ENCODE measurements at regions not wholly inside any gene's neighbourhood (a gene's known extent, or its start where the extent isn't known, plus 50 kb on each side); places are given as distances from the start of the nearest gene placed in this dataset.

GRCh38 chr7:113392841-113393540 lies 274.6 kb upstream of the SMIM30 start:
- POLR2A ChIA-PET: no interaction called here
- no peaks in the 10 kb centered on the region for H3F3A ChIP-seq (replicated peaks; ENCODE audit: insufficient read depth)
- WGBS (ENCODE audit: low lambda C conversion rate): 16% methylated on average over 2 of the region's 2 CpGs

GRCh38 chr7:113392421-113392820 lies 274.1 kb upstream of the SMIM30 start:
- Histone ChIP-seq H3K36me3 (replicated peaks in 1 of 2; ENCODE audit: control insufficient read depth in 1 of 2, insufficient read depth in 2 of 2, low read length in 1 of 2) (no peaks in the 10 kb centered on the region), H3K27ac (ENCODE audit: low read depth in 2 of 2, low read length in 1 of 2) (no peak overlapping the region), H3K4me2 (no peak overlapping the region), H3K9me3 (no peaks in the 10 kb centered on the region), H3K9me2 (no peaks in the 10 kb centered on the region), H3F3A (replicated peaks; ENCODE audit: insufficient read depth) (no peaks in the 10 kb centered on the region), H3K79me2 (ENCODE audit: insufficient read depth) (no peaks in the 10 kb centered on the region), H2AFZ (ENCODE audit: low read depth) (no peak overlapping the region), H3K9ac (no peak overlapping the region), H3K4me3 (ENCODE audit: low read depth in 2 of 2, low read length in 1 of 2) (no peak overlapping the region), H3K27me3 (ENCODE audit: insufficient read depth) (no peaks in the 10 kb centered on the region), H3K4me1 (ENCODE audit: control insufficient read depth in 1 of 2, insufficient read depth in 2 of 2, low read depth in 1 of 2, low read length in 1 of 2) (no peaks in the 10 kb centered on the region; a peak in 1 of 4 replicates), H4K20me1 (ENCODE audit: insufficient read depth) (no peaks in the 10 kb centered on the region)
- POLR2A ChIA-PET: no interaction called here
- 41% methylated on average over 6 of the region's 6 CpGs for WGBS (ENCODE audit: low lambda C conversion rate)
- CTCF ChIA-PET: no interaction called here
- DNase-seq: no peak
- TF ChIP-seq CHD2 (IDR thresholded peaks at IDR 0.05; ENCODE audit: low read length, partially characterized antibody) (no peak), TCF12 (IDR thresholded peaks at IDR 0.05) (no peak), IRF3 (IDR thresholded peaks at IDR 0.05; ENCODE audit: low read depth, low read length) (no peak), SMC3 (IDR thresholded peaks at IDR 0.05; ENCODE audit: low read depth, low read length) (no peak), TAF1 (IDR thresholded peaks at IDR 0.05; ENCODE audit: borderline replicate concordance, low read depth, low read length) (no peak)

More at GRCh38 chr7:113392841-113393540, 274.6 kb upstream of the SMIM30 start:
- H3K27me3 ChIP-seq (ENCODE audit: insufficient read depth): no peaks in the 10 kb centered on the region
- no peaks in the 10 kb centered on the region for H3K9me2 ChIP-seq
- H3K4me2 ChIP-seq: no peak overlapping the region
- no peaks in the 10 kb centered on the region for H4K20me1 ChIP-seq (ENCODE audit: insufficient read depth)
- no peak overlapping the region for H3K27ac ChIP-seq (ENCODE audit: low read depth in 2 of 2, low read length in 1 of 2)
- no peaks in the 10 kb centered on the region for H3K36me3 ChIP-seq (replicated peaks in 1 of 2; ENCODE audit: control insufficient read depth in 1 of 2, insufficient read depth in 2 of 2, low read length in 1 of 2)
- no peak overlapping the region for H3K9ac ChIP-seq
- CTCF ChIA-PET: interaction anchor here (0.6 to 1.6 kb wide), 4 partner anchors 11 to 29 kb away, joined by 3 to 6 read pairs (median 4); no protein-coding TSS in a partner anchor
- H3K4me3 ChIP-seq (ENCODE audit: low read depth in 2 of 2, low read length in 1 of 2): no peak overlapping the region
- no peaks in the 10 kb centered on the region for H3K79me2 ChIP-seq (ENCODE audit: insufficient read depth)
- no peaks in the 10 kb centered on the region; a peak in 1 of 4 replicates for H3K4me1 ChIP-seq (ENCODE audit: control insufficient read depth in 1 of 2, insufficient read depth in 2 of 2, low read depth in 1 of 2, low read length in 1 of 2)
- DNase-seq: no peak
- no peak for TF ChIP-seq TEAD4 (IDR thresholded peaks at IDR 0.05; ENCODE audit: borderline replicate concordance, insufficient read depth)
- no peaks in the 10 kb centered on the region for H3K9me3 ChIP-seq
- no peak overlapping the region for H2AFZ ChIP-seq (ENCODE audit: low read depth)

- no peaks in the 10 kb centered on the region for H3F3A ChIP-seq (replicated peaks; ENCODE audit: insufficient read depth)
- ChIA-PET CTCF (no interaction called here), POLR2A (no interaction called here)
- no peaks in the 10 kb centered on the region for H3K36me3 ChIP-seq (replicated peaks in 1 of 2; ENCODE audit: control insufficient read depth in 1 of 2, insufficient read depth in 2 of 2, low read length in 1 of 2)
- H3K9ac ChIP-seq: no peak overlapping the region
- no peak overlapping the region for H3K4me3 ChIP-seq (ENCODE audit: low read depth in 2 of 2, low read length in 1 of 2)
- H2AFZ ChIP-seq (ENCODE audit: low read depth): no peak overlapping the region
- WGBS (ENCODE audit: low lambda C conversion rate): 2% methylated on average over 2 of the region's 2 CpGs
- no peak for TF ChIP-seq ZBTB33 (IDR thresholded peaks at IDR 0.05; ENCODE audit: borderline replicate concordance, low read depth)
- TF ChIP-seq GATA2 (CRISPR knock-in tag; IDR thresholded peaks at IDR 0.05): peak; percentile 54
- H3K9me3 ChIP-seq: no peaks in the 10 kb centered on the region
- H3K27ac ChIP-seq (ENCODE audit: low read depth in 2 of 2, low read length in 1 of 2): no peak overlapping the region
- H4K20me1 ChIP-seq (ENCODE audit: insufficient read depth): no peaks in the 10 kb centered on the region
- DNase-seq: no peak
- H3K79me2 ChIP-seq (ENCODE audit: insufficient read depth): no peaks in the 10 kb centered on the region
- no peaks in the 10 kb centered on the region; a peak in 1 of 4 replicates for H3K4me1 ChIP-seq (ENCODE audit: control insufficient read depth in 1 of 2, insufficient read depth in 2 of 2, low read depth in 1 of 2, low read length in 1 of 2)
- no peaks in the 10 kb centered on the region for H3K9me2 ChIP-seq
- no peaks in the 10 kb centered on the region for H3K27me3 ChIP-seq (ENCODE audit: insufficient read depth)
- H3K4me2 ChIP-seq: no peak overlapping the region
Observed at GRCh38 chr7:113389112-113389646, 270.8 kb upstream of the SMIM30 start.
